Cerebellar nuclear complex (tissue), 1 donor: ENCODE measurements at regions not wholly inside any gene's neighbourhood (a gene's known extent, or its start where the extent isn't known, plus 50 kb on each side); places are given as distances from the start of the nearest gene placed in this dataset.
"Not testable (repeated sequence)": the region's sequence is repeated elsewhere in the genome, so short reads cannot be mapped to it uniquely, and the experiment has no call there.

Source experiments
- DNase-seq, 2 experiments: peaks; one replicate each; lab custom pipeline; 2025; lab: John Stamatoyannopoulos, UW

- DNase-seq, result not testable (repeated sequence)
Measured at GRCh38 chr1:30155698-30156097, 567.7 kb downstream of the MATN1 start.

- not testable (repeated sequence) for DNase-seq
Measured at GRCh38 chr1:30155253-30155652, 568.1 kb downstream of the MATN1 start.

GRCh38 chr1:30153743-30154449 lies 569.5 kb downstream of the MATN1 start:
- DNase-seq, result no peak

DNA sequence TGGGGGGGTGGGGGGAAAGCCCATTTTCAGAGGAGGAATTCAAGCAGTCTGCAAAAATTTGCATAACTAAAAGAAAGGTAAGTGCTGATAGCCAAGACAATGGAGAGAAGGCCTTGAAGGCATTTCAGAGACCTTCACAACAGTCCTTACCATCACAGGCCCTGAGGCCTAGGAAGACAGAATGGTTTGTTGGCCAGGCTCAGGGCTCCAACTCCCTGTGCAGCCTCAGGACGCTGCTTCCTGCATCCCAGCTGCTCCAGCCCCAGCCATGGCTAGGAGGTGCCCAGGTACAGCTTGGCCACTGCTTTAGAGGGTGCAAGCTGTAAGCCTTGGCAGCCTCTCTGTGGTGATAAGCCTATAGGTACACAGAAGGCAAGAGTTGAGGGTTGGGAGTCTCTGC lies 571.6 kb downstream of the MATN1 start:
- DNase-seq, result no peak

DNA sequence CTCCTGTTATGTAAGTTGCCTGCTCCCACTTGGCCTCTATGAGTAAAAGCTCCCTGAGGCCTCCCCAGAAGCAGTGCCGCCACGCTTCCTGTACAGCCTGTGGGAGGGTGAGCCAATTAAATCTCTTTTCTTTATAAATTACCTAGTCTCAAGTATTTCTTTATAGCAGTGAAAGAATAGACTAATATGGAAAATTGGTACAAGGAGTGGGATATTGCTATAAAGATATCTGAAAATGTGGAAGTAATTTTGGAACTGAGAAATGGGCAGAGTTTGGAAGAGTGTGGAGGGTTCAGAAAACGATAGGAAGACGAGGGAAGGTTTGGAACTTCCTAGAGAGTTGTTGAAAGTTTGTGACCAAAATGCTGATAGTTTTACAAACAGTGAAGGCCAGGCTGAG lies 572.3 kb downstream of the MATN1 start:
- no peak for DNase-seq

- DNase-seq, result no peak
Measured at GRCh38 chr1:30149226-30149625, 574.2 kb downstream of the MATN1 start.

DNA sequence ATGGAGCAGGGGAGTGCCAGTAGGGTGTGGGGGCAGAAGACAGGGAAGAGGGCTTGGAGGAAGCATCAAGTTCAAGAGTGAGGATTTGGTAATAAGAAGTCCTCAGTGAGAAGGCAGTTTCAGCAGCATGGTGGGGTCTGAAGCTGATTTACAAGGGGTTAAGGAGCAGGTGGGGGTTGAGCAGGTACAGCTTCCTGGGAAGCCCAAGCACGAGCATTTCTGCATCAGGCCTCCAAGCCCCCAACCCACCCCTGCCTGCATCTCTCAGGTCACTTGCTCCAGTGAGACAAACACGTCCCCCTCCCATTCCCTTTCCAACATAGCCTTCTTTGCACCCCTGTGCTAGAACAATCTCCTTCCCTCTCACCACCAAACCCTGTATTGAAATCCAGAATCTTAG lies 574.7 kb downstream of the MATN1 start:
- no peak for DNase-seq

DNA sequence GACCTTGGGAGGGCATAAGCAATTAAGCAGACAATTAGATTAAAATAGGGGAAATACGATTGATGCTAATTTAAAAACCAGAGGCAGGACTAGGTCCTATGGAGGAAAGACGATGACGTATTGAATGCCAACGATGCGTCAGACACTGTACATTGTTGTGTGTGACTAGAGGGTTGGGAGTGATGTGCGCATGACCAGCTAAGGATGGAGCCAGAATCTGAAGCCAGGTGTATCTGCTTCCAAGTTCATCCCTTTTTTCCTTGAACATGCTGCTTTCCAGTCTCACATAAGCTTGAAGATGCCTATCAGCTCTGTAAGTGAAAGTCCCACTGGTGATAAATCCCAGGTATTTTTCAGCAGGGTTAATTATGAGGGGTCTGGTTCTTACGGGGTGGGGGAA lies 576.2 kb downstream of the MATN1 start:
- DNase-seq, result no peak

- DNase-seq, result no peak
Measured at GRCh38 chr1:30146448-30146847, 576.9 kb downstream of the MATN1 start.

GRCh38 chr1:30145723-30146303 lies 577.6 kb downstream of the MATN1 start:
- DNase-seq, result no peak

GRCh38 chr1:30144831-30145230 lies 578.6 kb downstream of the MATN1 start:
- DNase-seq, result no peak

- no peak for DNase-seq
Measured at GRCh38 chr1:30143517-30143916, 579.9 kb downstream of the MATN1 start.

DNA sequence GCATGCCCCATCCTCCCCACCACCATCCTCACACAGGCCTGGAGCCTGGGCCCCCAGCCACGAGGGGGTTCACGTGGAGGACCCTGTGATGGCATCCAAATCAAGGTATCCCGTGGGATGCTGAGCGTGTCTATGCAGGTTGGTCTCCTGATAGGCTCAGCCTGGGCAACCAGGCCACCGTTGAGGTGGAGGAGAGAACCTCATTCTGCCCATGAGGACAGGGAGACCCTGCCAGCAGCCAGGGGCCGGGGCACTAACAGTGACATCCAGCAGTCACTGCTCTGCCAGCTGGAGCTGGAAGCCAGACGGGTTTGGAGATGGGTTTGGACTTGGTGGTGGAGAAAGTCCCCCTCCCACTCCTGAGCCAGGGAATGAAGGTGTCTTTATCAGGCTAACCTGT lies 582.8 kb downstream of the MATN1 start:
- DNase-seq, result no peak

GRCh38 chr1:30138891-30139290 lies 584.5 kb downstream of the MATN1 start:
- DNase-seq, result no peak

DNA sequence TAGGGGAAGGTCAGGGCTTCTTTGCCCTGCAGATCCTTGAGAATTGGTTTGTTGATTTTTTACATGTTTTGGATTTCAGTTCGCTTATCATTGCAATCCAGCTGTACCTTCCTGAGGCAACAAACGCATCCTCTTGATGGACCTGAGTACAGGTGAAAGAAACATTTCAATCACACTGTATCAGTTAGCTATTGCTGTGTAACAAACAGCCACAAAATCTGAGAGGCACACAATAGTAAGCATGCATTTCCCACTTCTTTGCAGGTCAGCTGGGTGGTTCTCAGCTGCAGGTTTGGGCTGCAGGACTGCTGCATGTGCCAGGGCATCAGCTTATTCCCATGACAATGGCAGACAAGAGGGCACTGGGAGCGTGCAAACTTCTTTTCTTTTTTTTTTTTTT lies 586.4 kb downstream of the MATN1 start:
- no peak for DNase-seq

DNA sequence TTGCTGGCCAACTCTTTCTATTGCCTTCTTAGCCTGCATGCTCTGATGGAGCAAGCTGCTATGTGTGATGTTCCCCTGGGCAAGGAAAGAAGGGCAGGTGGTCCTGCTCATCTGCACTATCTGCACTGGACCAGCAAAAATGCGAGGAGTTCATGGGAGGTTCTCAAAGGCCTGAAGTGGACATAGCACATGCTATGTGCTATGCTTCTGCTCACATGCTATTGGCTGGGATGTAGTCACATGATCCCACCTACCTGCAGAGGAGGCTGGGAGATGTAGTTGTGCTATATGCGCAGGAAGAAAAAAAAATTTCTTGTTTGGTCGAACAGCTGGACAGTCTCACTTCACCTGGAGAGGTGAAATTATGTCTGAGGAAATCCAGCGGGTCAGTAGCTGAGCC lies 587.7 kb downstream of the MATN1 start:
- no peak for DNase-seq

GRCh38 chr1:30134466-30135217 lies 588.7 kb downstream of the MATN1 start:
- no peak for DNase-seq

DNA sequence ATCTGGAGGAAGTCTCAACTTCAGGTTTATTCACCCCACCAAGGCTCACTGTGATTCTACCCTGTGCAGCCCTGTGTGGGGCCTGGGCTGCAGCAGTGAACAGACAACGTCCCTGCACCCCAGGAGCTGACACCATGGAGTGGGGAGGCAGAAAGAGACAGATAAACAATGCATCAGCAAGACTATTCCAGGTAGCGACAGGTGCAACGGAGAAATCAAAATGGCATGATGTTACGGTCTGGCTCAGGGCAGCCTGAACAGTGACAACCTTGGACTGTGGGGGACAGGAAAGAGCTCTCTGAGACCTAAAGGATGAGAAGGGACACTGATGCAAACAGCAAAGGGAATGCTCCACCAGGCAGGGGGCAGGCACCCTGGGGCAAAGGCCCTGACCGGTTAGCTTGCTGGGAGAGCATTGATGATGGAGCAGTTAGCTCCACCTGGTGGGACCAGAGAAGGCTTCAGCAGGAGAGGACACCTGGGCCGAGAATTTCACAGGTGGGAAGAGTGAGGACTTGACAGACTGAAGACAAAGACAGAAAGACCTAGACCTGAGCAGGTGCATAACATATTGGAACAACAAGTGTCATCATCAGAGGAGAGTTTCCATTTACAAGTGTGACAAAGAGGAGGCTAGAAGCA lies 589.9 kb downstream of the MATN1 start:
- no peak for DNase-seq

GRCh38 chr1:30132602-30133286 lies 590.6 kb downstream of the MATN1 start:
- no peak for DNase-seq

DNA sequence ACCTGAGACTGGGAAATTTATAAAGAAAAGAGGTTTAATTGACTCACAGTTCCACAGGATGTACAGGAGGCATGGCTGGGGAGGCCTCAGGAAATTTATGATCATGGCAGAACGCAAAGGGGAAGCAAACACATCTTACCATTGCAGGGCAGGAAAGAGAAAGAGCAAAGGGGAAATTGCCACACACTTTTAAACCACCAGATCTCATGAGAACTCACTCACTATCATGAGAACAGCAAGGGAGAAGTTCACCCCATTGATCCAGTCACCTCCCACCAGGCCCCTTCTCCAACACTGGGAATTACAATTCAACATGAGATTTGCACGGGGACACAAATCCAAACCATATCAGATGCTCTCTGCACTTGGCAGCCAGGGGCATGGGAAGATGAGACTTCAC lies 592.8 kb downstream of the MATN1 start:
- DNase-seq, result not testable (repeated sequence)

GRCh38 chr1:30130099-30130498 lies 593.3 kb downstream of the MATN1 start:
- no peak for DNase-seq

- DNase-seq, result no peak
Measured at GRCh38 chr1:30129421-30130055, 593.8 kb downstream of the MATN1 start.
